HG02973 (cell line): ENCODE measurements at regions not wholly inside any gene's neighbourhood (a gene's known extent, or its start where the extent isn't known, plus 50 kb on each side); places are given as distances from the start of the nearest gene placed in this dataset.

Source experiments
- ATAC-seq: cut with Tn5 transposase; IDR thresholded peaks from one replicate; pipeline ENCODE4 v1.9.1; 2021; ENCODE audit warnings: moderate library complexity; ENCODE audit not compliant: unreplicated experiment

DNA sequence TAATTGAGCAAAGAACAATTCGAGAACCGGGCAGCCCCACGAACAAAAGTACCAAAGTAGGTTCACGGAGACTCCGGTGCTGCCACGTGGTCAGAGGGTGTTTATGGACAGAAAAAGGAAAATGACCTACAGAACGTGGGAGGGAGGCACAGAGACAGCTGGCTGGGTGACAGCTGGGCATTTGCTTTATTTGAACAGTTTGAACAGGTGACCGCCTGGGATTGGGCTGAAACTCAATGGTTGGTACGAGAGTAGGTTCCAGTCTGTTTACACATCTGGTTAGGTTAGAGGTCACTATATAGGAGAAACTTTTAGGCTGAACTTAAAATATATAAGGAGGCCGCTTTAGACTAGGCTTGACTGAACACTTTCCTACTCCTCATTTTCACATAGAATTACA is 50.6 kb upstream of the CELF2 start:
- no peak for ATAC-seq

DNA sequence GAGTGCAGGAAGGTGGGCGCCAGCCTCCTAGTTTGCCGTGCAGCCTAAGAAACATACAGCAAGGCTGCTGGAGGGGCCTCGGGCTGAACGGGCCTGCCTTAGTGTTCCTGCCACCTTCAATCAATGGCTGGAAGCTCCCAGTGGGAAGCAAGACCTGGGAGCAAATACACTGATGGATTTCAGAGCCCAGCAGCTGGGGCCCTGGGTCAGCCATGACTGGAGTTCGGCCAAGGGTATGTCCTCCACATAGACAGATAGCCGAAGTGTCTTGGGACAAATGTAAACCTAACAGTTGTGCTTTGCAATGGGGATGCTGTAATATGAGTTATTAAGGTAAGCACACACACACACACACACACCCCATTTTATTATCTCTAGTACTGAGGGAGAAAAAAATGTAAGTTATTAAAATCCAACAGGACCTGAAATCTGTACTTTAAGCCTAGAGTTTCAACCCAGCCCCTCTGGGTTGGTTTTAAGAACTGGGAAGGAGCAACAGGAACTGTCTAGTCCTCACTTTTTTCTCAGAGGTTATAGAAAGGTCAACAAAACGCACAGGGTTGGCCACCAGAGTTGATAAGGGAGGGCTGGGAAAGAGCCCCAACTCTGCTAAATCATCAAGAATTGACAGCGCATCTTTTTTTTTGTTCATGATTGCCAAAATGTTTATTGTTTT is 50.0 kb upstream of the CELF2 start:
- ATAC-seq, result no peak
